T-helper 2 cell treated with Interferon-gamma antibody and Interleukin-4, amounts not matched to agents 100 ng/mL and 5 ng/mL, for 36 hours (primary cell): ENCODE measurements at regions not wholly inside any gene's neighbourhood (a gene's known extent, or its start where the extent isn't known, plus 50 kb on each side); places are given as distances from the start of the nearest gene placed in this dataset.

Experiments used
- intact Hi-C: fragments of 100-400 bp; cut with micrococcal nuclease; formaldehyde crosslinking; loops from one replicate; pipeline ENCODE4 v1.15.1; 2023

- intact Hi-C loops: no loop called here
Observed at GRCh38 chr2:107618769-107619168, 207.9 kb upstream of the RGPD4 start.

GRCh38 chr2:107621186-107622165 lies 205.2 kb upstream of the RGPD4 start:
- intact Hi-C loops: no loop called here

GRCh38 chr2:107622741-107623310 lies 203.9 kb upstream of the RGPD4 start:
- intact Hi-C loops: no loop called here

DNA sequence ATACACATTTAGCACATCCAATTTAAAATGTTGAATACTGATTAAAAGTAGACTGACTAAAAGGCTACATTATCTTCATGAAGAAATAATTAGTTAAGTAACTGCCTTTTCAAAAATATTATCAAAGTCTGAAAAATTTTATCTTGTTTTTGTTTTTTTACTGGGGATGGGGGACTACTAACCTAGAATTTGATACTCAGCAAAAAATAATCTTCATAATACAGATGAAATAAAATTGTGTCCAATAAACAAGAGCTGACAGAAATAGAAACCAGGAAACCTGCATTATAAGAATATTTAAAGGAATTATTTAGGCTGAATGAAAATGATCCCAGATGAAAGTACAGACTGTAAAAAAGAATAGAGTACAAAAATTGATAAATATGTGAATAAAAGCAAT lies 200.7 kb upstream of the RGPD4 start:
- intact Hi-C loops: no loop called here

DNA sequence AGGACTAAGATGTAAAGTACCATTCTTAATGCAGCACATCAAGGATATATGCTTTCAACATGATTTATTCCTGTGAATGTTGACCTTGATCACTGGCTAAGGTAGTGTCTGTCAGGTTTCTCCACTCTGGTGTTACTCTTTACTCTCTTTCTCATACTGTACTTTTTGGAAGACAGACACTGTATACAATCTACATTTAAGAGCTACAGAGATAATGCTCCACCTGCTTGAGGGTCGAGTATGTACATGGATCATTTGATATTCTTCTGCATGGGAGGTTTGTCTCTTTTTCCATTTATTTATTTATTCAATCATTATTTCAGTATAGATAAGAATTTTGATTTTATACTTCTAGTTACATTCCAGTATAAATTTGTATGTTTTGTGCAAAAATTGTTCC lies 199.5 kb upstream of the RGPD4 start:
- intact Hi-C loops: no loop called here

GRCh38 chr2:107627926-107628325 lies 198.8 kb upstream of the RGPD4 start:
- intact Hi-C loops: no loop called here

DNA sequence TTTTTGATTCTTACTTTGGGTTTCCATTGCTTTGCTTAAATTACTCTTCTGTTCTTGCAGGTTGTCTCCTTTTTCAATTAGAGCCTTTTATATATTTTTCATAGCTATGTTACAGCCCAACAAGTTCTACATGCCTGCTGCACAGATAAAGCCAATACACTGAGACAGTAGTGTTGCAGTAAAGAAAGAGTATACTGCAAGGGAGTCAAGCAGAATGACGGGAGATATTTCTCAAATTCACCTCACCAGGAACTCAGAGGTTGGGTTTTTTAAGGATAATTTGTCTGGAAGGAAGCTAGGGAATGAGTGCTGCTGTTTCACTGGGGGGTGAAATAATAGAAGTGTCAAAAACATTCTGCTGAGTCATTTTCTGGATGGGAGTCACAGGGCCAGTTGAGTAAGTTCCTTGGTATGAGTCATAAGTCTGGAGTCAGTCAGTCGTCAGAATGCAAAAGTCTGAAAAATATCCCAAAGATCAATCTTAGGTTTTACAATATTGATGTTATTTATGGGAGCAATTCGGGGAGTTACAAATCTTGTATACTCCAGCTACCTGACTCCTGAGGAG lies 193.0 kb upstream of the RGPD4 start:
- intact Hi-C loops: no loop called here

- intact Hi-C loops: no loop called here
Observed at GRCh38 chr2:107634172-107634571, 192.5 kb upstream of the RGPD4 start.

GRCh38 chr2:107635883-107636282 lies 190.8 kb upstream of the RGPD4 start:
- intact Hi-C loops: no loop called here

DNA sequence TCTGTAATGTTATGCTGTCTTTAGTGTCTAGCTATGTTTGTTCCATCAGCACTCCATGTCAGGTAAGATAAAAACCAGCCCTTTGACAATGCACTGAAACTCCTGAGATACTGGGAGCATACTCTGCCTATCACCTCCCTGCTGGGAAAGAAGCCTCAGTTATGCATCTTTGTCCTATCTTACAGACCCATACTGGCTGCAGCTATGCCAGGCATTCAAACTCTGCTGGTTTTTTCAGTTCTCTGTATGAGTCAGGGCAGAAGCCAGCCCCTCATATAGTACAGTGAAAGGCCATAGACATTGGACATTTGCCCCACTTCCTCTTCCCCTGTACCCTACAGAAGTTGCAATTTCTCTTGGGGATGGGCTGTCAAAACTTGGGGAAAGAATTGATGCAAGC lies 181.1 kb upstream of the RGPD4 start:
- intact Hi-C loops: no loop called here

- intact Hi-C loops: no loop called here
Observed at GRCh38 chr2:107648781-107649404, 177.8 kb upstream of the RGPD4 start.

GRCh38 chr2:107657049-107657448 lies 169.6 kb upstream of the RGPD4 start:
- intact Hi-C loops: no loop called here

DNA sequence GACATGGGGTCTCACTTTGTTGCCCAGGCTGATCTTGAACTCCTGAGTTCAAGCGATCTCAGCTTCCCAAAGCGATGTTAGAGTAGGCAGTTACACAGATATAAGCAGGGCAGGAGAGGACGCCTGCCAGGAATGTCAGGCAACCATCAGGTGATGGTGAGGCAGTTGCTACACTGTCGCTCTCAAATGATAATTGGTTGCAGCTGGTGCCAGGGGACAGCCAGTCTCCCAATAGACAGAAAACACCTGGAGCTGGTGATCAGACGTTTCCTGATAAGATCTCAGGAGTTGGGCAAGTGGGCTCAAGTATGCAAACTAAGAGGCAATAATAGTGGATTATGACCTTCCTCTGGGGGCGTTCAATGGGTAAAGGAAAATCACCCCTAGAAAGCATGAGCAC lies 163.1 kb upstream of the RGPD4 start:
- intact Hi-C loops: no loop called here

DNA sequence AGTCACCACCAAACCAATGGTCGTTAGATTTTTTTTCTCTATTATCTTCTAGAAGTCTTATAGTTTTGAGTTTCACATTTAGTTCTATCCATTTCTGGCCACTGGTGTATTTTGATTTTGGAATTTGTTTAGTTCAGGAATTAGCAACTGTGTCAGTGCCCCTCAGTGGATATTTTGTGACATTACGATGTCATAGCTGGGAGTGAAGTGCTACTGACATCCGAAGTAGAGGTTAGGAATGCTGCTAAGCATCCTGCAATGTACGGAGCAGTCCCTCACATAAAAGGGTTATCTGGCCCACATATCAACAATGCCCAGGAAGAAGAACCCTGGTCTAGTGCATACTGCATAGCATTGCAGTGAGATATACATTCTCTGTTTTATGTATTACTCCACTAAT lies 157.4 kb upstream of the RGPD4 start:
- intact Hi-C loops: no loop called here

DNA sequence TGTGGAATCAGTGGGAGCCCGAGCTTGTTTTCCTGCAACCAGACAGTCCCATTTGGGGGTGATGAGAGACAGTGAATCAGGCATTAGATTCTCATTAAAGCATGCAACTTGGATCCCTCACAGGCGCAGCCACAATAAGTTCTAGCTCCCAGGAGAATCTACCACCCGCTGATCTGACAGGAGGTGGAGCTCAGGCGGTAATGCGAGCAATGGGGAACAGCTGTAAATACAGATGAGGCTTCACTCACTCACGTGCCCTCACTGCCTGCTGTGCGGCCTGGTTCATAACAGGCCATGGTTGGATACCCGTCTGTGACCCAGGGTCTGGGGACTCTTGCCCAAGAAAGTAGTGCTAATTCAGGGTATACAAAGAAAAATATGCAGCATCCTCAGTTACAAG lies 144.8 kb upstream of the RGPD4 start:
- intact Hi-C loops: no loop called here

GRCh38 chr2:107684421-107684820 lies 142.3 kb upstream of the RGPD4 start:
- intact Hi-C loops: no loop called here

DNA sequence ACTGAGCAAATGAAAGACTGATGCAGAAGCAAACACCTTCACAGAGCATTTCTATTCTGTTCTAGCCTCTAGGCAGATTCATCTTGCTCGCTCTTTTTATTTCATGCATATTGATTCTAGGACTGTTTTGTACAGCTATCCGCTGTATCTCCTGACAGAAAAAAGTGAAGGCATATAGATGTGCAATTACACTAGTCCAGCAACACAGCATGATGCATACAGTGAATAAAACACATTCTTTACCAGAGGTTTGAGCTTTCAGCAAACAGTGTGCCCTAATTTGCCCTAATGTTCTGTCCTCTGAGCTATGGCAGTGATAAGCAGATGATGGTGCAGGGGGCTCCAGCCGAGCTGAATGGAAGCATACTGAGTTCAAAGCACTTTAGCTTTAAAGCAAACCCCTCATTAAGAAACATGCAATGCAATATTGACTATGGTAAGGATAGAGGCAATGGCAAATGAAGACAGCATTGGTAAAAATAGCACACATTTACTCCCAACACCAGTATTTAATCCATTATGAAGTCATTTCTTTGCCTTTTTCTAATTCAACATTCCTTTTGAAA lies 141.2 kb upstream of the RGPD4 start:
- intact Hi-C loops: no loop called here

- intact Hi-C loops: no loop called here
Observed at GRCh38 chr2:107687073-107687472, 139.6 kb upstream of the RGPD4 start.

DNA sequence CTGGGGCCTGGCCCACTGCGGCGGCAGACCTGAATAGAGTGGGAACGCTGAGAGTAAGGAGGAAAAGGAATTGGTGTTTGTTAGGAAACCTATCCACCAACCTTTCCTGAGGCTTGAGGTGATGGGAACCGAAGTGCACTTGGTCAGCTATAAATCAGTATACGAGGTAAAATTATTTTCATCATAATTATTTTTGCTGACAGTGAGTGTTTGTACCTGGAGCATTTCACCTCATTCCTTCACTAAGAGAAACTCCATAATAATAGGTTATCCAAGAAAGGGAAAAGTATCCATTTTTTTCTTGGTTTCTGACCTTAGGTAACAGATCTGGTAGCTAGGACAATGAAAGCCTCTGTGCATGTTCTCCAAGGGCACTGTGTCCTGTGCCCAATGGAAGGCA lies 138.6 kb upstream of the RGPD4 start:
- intact Hi-C loops: no loop called here

DNA sequence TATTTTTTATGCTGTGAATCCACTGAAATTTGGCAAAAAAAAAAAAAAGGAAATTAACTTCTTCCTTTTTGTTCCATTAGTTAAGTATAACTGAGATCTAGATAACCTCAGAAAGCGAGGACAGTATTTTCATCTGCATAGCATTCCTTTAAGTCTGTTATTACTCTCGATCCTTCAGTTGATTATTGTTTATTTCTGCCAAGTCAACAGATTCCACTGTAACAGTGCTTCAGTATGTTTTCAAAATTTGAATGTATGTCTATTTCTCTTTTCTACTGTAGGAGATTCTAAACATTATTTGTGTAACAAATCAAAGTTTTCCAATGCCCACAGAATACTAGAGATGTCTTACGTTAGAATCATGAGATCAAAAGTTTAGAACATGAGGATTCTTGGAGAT lies 133.1 kb upstream of the RGPD4 start:
- intact Hi-C loops: no loop called here

DNA sequence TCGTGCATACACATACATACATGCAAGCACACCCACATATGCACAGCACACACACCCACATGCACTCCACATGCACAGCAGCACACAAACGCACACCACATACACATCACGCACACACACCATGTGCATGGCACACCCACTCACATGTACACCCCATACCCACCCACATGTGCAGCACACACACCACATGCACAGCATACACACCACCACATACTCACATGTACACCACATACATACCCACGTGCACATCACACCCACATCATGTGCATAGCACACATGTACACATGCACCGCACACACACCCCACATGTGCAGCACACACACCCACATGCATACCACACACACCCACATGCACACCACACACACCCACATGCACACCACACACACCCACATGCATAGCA lies 132.0 kb upstream of the RGPD4 start:
- intact Hi-C loops: no loop called here

DNA sequence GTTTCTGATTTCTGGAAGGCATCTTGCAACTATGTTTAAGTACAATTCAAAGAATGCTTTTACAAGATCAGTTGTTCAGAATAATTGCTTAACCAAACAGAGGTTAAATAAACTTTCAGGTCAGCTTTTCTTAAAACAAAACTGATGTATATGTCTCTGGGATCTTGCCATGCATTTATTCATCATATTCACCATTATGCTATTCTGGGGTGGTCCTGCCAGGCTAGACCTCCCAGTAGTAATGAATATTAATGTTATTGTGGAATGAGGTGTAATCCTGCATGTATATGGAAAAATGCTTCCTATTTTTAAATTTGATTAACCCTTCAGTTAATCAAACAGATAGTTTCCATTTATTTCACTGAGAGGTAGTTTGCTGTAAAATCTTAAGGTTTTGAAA lies 129.3 kb upstream of the RGPD4 start:
- intact Hi-C loops: no loop called here
